Prostate gland (tissue), 2 donors: ENCODE measurements at regions not wholly inside any gene's neighbourhood (a gene's known extent, or its start where the extent isn't known, plus 50 kb on each side); places are given as distances from the start of the nearest gene placed in this dataset.

Experiments used
- DNase-seq: peaks from one replicate; pipeline ENCODE4 v3.0.0-alpha.2; 2019; ENCODE audit warnings: low spot score
- H3K27ac ChIP-seq, 2 donors: fragments of 200-600 bp; sonication (generic); 2 replicates each; pipeline ENCODE4 v1.5.1; 2017 to 2019
- H3K27me3 ChIP-seq: fragments of 200-600 bp; sonication (generic); replicated peaks from 2 replicates; pipeline ENCODE4 v1.5.1; 2019; ENCODE audit not compliant: insufficient read depth
- H3K36me3 ChIP-seq, 2 donors: fragments of 200-600 bp; sonication (generic); 1 replicate in 1 of 2; 2 replicates in 1 of 2; pipeline versions ENCODE4 v1.5.1 to v1.8.1; 2017 to 2019
- H3K4me1 ChIP-seq: fragments of 200-600 bp; sonication (generic); replicated peaks from 2 replicates; pipeline ENCODE4 v1.5.1; 2019
- H3K4me3 ChIP-seq, 2 donors: fragments of 200-600 bp; sonication (generic); 2 replicates each; pipeline ENCODE4 v1.5.1; 2017 to 2019
- H3K9me3 ChIP-seq: fragments of 200-600 bp; sonication (generic); 2 replicates; pipeline ENCODE4 v1.5.1; 2017
- POLR2A ChIP-seq: fragments of 450-650 bp; IDR thresholded peaks from one replicate; pipeline ENCODE4 v1.6.1; 2016; ENCODE audit warnings: antibody characterized with exemption, mild to moderate bottlenecking
- POLR2AphosphoS5 ChIP-seq: sonication (generic); formaldehyde crosslinking; IDR thresholded peaks from one replicate; pipeline ENCODE4 v1.6.1; 2017; ENCODE audit warnings: antibody characterized with exemption
- WGBS: methylation state at CpG from one replicate; pipeline ENCODE4 v1.1.5; 2018; 5-methylcytosine and 5-hydroxymethylcytosine counted together
- intact Hi-C: fragments of 100-400 bp; cut with DNase I; formaldehyde crosslinking; loops from one replicate; pipeline ENCODE4 v1.14.2; 2022
- TF ChIP-seq, protein P1 (sequence below), 4 experiments: fragments of 200-600 bp in 2 of 4; fragments of 450-650 bp in 2 of 4; sonication (generic) in 2 of 4; IDR thresholded peaks; 1 replicate in 3 of 4; 2 replicates in 1 of 4; pipeline ENCODE4 v1.5.1; 2016 to 2019; ENCODE audit warnings: antibody characterized with exemption in 4 of 4, mild to moderate bottlenecking in 2 of 4, moderate library complexity in 2 of 4

- no peak for DNase-seq
- intact Hi-C loops: no loop called here
- TF ChIP-seq POLR2A: no peak
- TF ChIP-seq, protein P1, sequence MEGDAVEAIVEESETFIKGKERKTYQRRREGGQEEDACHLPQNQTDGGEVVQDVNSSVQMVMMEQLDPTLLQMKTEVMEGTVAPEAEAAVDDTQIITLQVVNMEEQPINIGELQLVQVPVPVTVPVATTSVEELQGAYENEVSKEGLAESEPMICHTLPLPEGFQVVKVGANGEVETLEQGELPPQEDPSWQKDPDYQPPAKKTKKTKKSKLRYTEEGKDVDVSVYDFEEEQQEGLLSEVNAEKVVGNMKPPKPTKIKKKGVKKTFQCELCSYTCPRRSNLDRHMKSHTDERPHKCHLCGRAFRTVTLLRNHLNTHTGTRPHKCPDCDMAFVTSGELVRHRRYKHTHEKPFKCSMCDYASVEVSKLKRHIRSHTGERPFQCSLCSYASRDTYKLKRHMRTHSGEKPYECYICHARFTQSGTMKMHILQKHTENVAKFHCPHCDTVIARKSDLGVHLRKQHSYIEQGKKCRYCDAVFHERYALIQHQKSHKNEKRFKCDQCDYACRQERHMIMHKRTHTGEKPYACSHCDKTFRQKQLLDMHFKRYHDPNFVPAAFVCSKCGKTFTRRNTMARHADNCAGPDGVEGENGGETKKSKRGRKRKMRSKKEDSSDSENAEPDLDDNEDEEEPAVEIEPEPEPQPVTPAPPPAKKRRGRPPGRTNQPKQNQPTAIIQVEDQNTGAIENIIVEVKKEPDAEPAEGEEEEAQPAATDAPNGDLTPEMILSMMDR (IDR thresholded peaks at IDR 0.05): no peak
- no peak for TF ChIP-seq POLR2AphosphoS5
- H3K4me1 ChIP-seq: no peaks in the 10 kb centered on the region
- H3K9me3 ChIP-seq: no peaks in the 10 kb centered on the region
- no peak overlapping the region for H3K4me3 ChIP-seq
- no peaks in the 10 kb centered on the region for H3K36me3 ChIP-seq
- 90% methylated on average over 1 of the region's 1 CpG for WGBS
- H3K27me3 ChIP-seq: no peaks in the 10 kb centered on the region
- no peak overlapping the region for H3K27ac ChIP-seq
Measured at GRCh38 chr16:51509336-51509735, 358.3 kb upstream of the SALL1 start.

DNA sequence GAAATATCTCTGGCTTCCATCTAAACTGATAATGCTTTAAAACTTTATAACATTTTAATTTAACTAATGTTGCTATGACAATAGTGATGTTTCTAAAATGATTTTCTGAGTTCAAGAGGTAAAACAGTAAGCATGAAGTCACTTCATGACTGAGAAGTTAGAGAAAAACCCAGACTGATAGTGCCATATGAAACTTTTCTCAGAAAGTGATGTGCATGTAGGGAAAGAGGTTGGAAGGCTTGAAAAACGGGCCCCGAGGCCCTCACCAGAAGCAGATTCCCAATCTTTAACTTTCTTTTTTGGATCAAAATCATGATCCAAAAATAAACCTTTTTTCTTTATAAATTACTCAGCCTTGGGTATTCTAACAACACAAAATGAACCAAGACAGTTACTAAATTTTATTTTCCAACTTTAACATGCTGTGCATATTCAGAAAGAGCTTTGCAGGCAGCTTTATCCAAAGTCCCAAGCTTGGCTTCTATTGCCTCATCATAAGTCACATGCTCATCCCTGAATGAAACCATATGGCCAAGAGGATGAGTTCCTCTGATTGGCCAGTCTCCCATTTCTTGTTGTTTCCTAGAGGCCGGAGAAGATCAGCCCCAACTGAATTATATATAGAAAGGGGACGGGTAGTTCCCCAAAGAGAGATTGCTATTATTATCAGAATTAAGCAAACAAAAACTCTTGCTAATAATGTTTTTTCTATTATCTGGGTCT, 357.6 kb upstream of the SALL1 start:
- Histone ChIP-seq H3K4me1 (no peaks in the 10 kb centered on the region), H3K27ac (no peak overlapping the region), H3K4me3 (no peak overlapping the region), H3K27me3 (no peaks in the 10 kb centered on the region), H3K9me3 (no peaks in the 10 kb centered on the region), H3K36me3 (no peaks in the 10 kb centered on the region)
- DNase-seq: no peak
- 72% methylated on average over 4 of the region's 4 CpGs for WGBS
- intact Hi-C loops: no loop called here
- TF ChIP-seq POLR2AphosphoS5 (no peak), POLR2A (no peak)
- TF ChIP-seq, protein P1 (IDR thresholded peaks at IDR 0.05): no peak

DNA sequence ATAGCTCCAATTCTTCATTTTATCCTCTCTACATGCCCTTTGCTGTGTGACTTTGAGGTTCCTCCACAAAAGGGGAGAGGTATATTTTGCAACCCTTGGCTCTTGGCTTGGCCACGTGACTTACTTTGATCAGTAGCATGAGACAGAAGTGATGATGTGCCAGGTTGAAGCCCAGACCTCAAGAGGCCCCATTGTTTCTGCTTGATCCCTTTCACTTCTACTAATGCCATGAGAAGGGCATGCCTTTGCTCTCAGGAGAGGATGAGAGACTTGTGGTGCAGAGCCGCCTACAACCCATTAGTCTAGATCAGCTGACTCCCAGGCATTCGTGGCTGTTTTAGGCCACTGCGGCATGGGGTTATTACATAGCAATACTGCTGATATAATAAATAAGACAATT, 356.2 kb upstream of the SALL1 start:
- Histone ChIP-seq H3K27ac (no peak overlapping the region), H3K27me3 (no peaks in the 10 kb centered on the region)
- intact Hi-C loops: no loop called here

GRCh38 chr16:51500306-51500705, 349.2 kb upstream of the SALL1 start:
- TF ChIP-seq POLR2AphosphoS5 (no peak), POLR2A (no peak)
- TF ChIP-seq, protein P1 (IDR thresholded peaks at IDR 0.05): no peak
- Histone ChIP-seq H3K27ac (no peak overlapping the region), H3K36me3 (no peaks in the 10 kb centered on the region), H3K27me3 (no peaks in the 10 kb centered on the region), H3K4me1 (no peaks in the 10 kb centered on the region), H3K4me3 (no peak overlapping the region), H3K9me3 (no peaks in the 10 kb centered on the region)
- DNase-seq: no peak
- intact Hi-C loops: no loop called here
- WGBS: 76% methylated on average over 1 of the region's 1 CpG

More for the DNA sequence above, 356.2 kb upstream of the SALL1 start:
- no peaks in the 10 kb centered on the region for H3K9me3 ChIP-seq
- no peaks in the 10 kb centered on the region for H3K36me3 ChIP-seq
- 80% methylated on average over 4 of the region's 4 CpGs for WGBS
- no peak overlapping the region for H3K4me3 ChIP-seq
- no peak for DNase-seq
- TF ChIP-seq POLR2AphosphoS5 (no peak), POLR2A (no peak)
- TF ChIP-seq, protein P1 (IDR thresholded peaks at IDR 0.05): no peak
- H3K4me1 ChIP-seq: no peaks in the 10 kb centered on the region

GRCh38 chr16:51497541-51498211, 346.6 kb upstream of the SALL1 start:
- H3K9me3 ChIP-seq: no peaks in the 10 kb centered on the region
- no peak for TF ChIP-seq POLR2AphosphoS5
- no peak for TF ChIP-seq POLR2A
- TF ChIP-seq, protein P1 (IDR thresholded peaks at IDR 0.05): no peak
- H3K36me3 ChIP-seq: no peaks in the 10 kb centered on the region
- H3K4me1 ChIP-seq: no peaks in the 10 kb centered on the region
- WGBS: 64% methylated on average over 2 of the region's 2 CpGs
- no peak overlapping the region for H3K4me3 ChIP-seq
- no peak overlapping the region for H3K27ac ChIP-seq
- intact Hi-C loops: no loop called here
- H3K27me3 ChIP-seq: no peaks in the 10 kb centered on the region
- DNase-seq: no peak
